ENCODE measurements at regions not wholly inside any gene's neighbourhood (a gene's known extent, or its start where the extent isn't known, plus 50 kb on each side); places are given as distances from the start of the nearest gene placed in this dataset.

DNA sequence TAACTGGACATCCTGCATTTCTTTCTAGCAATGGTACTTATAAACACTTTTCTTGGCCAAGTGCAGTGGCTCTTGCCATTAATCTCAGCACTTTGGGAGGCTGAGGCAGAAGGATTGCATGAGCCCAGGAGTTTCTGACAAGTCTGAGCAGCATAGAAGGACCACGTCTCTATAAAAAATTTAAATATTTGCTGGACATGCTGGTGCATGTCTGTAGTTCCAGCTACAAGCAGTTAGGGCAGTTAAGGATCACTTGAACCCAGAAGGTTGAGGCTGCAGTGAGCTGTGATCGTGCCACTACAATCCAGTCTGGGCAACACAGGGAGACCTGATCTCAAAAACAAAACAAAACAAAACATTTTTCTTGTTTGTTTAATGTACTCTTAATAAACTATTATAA is 434.0 kb downstream of the PLA2G4A start:
- TF ChIP-seq CTCF (conservative IDR thresholded peaks at IDR 0.05) (no peak), EZH2 (IDR thresholded peaks at IDR 0.05; ENCODE audit: low read depth) (no peak)

Measured in PC-9 (cell line).